ENCODE measurements at regions not wholly inside any gene's neighbourhood (a gene's known extent, or its start where the extent isn't known, plus 50 kb on each side); places are given as distances from the start of the nearest gene placed in this dataset.

- in situ Hi-C loops (cut with HindIII; ENCODE audit: low sequenced_read_pairs): loop anchor here (25.0 kb wide), 1 partner anchor 468 kb away; no protein-coding TSS in a partner anchor
- no peak for DNase-seq (ENCODE audit: low read depth, low spot score)
- TF ChIP-seq CTCF (IDR thresholded peaks at IDR 0.05; ENCODE audit: low read depth, low read length): no peak
- no peak overlapping the region for H3K4me3 ChIP-seq (ENCODE audit: low read depth, low read length)
Observed at GRCh38 chr12:107144441-107144840, 51.1 kb upstream of the CRY1 start.

- in situ Hi-C loops (cut with HindIII; ENCODE audit: low sequenced_read_pairs): loop anchor here (25.0 kb wide), 1 partner anchor 467 kb away; no protein-coding TSS in a partner anchor
- H3K4me3 ChIP-seq (ENCODE audit: low read depth, low read length): no peak overlapping the region
- DNase-seq (ENCODE audit: low read depth, low spot score): no peak
- no peak for TF ChIP-seq CTCF (IDR thresholded peaks at IDR 0.05; ENCODE audit: low read depth, low read length)
Observed at GRCh38 chr12:107144990-107145389, 51.6 kb upstream of the CRY1 start.

GRCh38 chr12:107145397-107145796 is 52.0 kb upstream of the CRY1 start:
- H3K4me3 ChIP-seq (ENCODE audit: low read depth, low read length): no peak overlapping the region
- no peak for TF ChIP-seq CTCF (IDR thresholded peaks at IDR 0.05; ENCODE audit: low read depth, low read length)
- no peak for DNase-seq (ENCODE audit: low read depth, low spot score)
- in situ Hi-C loops (cut with HindIII; ENCODE audit: low sequenced_read_pairs): loop anchor here (25.0 kb wide), 1 partner anchor 467 kb away; no protein-coding TSS in a partner anchor

- in situ Hi-C loops (cut with HindIII; ENCODE audit: low sequenced_read_pairs): loop anchor here (25.0 kb wide), 1 partner anchor 464 kb away; no protein-coding TSS in a partner anchor
- no peak for DNase-seq (ENCODE audit: low read depth, low spot score)
- no peak overlapping the region for H3K4me3 ChIP-seq (ENCODE audit: low read depth, low read length)
- TF ChIP-seq CTCF (IDR thresholded peaks at IDR 0.05; ENCODE audit: low read depth, low read length): no peak
Observed at GRCh38 chr12:107148107-107148506, 54.8 kb upstream of the CRY1 start.

GRCh38 chr12:107152315-107152714 is 59.0 kb upstream of the CRY1 start:
- TF ChIP-seq CTCF (IDR thresholded peaks at IDR 0.05; ENCODE audit: low read depth, low read length): no peak
- H3K4me3 ChIP-seq (ENCODE audit: low read depth, low read length): no peak overlapping the region
- in situ Hi-C loops (cut with HindIII; ENCODE audit: low sequenced_read_pairs): no loop called here
- peak; percentile 12 for DNase-seq (ENCODE audit: low read depth, low spot score)

- no peak for DNase-seq (ENCODE audit: low read depth, low spot score)
- H3K4me3 ChIP-seq (ENCODE audit: low read depth, low read length): no peak overlapping the region
- TF ChIP-seq CTCF (IDR thresholded peaks at IDR 0.05; ENCODE audit: low read depth, low read length): no peak
- in situ Hi-C loops (cut with HindIII; ENCODE audit: low sequenced_read_pairs): no loop called here
Observed at GRCh38 chr12:107159384-107159900, 66.1 kb upstream of the CRY1 start.

Measured in astrocyte of the spinal cord (primary cell).